Brain microvascular endothelial cell (primary cell): ENCODE measurements at regions not wholly inside any gene's neighbourhood (a gene's known extent, or its start where the extent isn't known, plus 50 kb on each side); places are given as distances from the start of the nearest gene placed in this dataset.

Experiments
- DNase-seq: peaks from one replicate; pipeline ENCODE4 v3.0.0-alpha.2; 2020
- H3K27ac ChIP-seq: fragments of 250-450 bp; sonication (Bioruptor Pico); 2 replicates; pipeline ENCODE4 v1.5.1; 2020; ENCODE audit warnings: mild to moderate bottlenecking, moderate library complexity
- H3K27me3 ChIP-seq: fragments of 250-450 bp; sonication (Bioruptor Pico); replicated peaks from 2 replicates; pipeline ENCODE4 v1.5.1; 2020; ENCODE audit warnings: mild to moderate bottlenecking
- H3K36me3 ChIP-seq: fragments of 250-450 bp; sonication (Bioruptor Pico); replicated peaks from 2 replicates; pipeline ENCODE4 v1.5.1; 2020; ENCODE audit warnings: mild to moderate bottlenecking
- H3K4me3 ChIP-seq: 2 replicates; pipeline ENCODE4 v1.5.1; 2011; ENCODE audit warnings: low read depth, mild to moderate bottlenecking, control low read depth, low read length, moderate library complexity
- in situ Hi-C: cut with HindIII; loops from 2 replicates; pipeline ENCODE4 v1.10.0; 2017; ENCODE audit warnings: low sequenced_read_pairs, low pct_ligation_motif_present
- TF ChIP-seq, protein P1 (sequence below): IDR thresholded peaks from 2 replicates; pipeline ENCODE4 v1.5.1; 2011; ENCODE audit warnings: low read depth, mild to moderate bottlenecking, moderate library complexity, low read length, control low read depth, inconsistent platforms; ENCODE audit errors: missing control alignments

DNA sequence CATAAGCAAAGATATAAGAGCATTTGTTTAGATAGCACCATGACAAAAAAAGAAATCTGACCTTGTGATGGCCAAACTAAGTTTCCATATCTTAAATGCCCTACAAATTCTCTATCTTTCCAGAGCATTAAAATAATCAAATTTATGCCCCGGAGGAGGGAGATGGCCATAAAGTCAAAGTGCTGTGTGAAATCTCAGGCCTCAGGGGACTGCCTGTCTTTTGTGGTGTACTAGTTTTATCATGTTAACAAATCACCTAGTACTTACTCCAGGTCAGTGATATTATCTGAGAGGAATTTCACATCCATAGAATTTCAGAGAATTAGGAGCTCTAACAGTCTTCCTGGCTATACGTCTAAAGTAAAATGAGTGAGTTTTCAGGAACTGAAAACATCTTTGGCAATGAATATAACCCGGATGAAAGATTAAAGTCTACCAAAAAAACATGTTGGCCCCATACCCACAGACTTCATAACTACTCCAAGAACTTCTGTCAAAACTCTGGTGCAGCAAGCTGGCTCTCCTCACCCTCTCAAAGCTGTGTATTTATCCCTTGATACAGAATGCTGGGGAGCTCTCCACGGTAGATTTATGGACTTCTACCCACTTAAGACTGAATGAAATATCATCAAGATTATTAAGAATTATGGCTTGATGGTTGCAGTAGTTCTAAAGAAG, 682.8 kb downstream of the SORCS1 start:
- no peak for DNase-seq
- no peak overlapping the region for H3K4me3 ChIP-seq
- in situ Hi-C loops: no loop called here
- H3K27me3 ChIP-seq: no peaks in the 10 kb centered on the region
- H3K36me3 ChIP-seq: no peaks in the 10 kb centered on the region
- TF ChIP-seq, protein P1, sequence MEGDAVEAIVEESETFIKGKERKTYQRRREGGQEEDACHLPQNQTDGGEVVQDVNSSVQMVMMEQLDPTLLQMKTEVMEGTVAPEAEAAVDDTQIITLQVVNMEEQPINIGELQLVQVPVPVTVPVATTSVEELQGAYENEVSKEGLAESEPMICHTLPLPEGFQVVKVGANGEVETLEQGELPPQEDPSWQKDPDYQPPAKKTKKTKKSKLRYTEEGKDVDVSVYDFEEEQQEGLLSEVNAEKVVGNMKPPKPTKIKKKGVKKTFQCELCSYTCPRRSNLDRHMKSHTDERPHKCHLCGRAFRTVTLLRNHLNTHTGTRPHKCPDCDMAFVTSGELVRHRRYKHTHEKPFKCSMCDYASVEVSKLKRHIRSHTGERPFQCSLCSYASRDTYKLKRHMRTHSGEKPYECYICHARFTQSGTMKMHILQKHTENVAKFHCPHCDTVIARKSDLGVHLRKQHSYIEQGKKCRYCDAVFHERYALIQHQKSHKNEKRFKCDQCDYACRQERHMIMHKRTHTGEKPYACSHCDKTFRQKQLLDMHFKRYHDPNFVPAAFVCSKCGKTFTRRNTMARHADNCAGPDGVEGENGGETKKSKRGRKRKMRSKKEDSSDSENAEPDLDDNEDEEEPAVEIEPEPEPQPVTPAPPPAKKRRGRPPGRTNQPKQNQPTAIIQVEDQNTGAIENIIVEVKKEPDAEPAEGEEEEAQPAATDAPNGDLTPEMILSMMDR: no peak
- no peak overlapping the region for H3K27ac ChIP-seq

DNA sequence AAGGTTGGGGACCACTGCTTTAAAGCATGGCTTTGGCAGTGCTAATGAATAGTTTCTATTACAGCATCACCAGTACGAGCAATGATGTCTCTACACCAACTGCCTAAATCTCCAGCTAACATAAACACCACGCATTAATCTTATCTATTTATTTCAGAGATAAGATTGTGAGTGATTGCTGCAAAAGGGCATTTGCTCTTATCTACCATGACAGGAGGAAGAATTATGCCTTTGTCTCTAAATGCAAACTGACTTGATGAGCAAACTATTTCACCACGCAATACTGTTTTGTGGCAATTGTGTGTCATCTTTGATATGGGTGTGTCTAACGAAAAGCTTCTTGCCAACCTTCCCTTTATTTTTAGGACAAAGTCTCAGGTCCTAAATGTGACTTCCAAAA, 684.9 kb downstream of the SORCS1 start:
- H3K4me3 ChIP-seq: no peak overlapping the region
- H3K36me3 ChIP-seq: no peaks in the 10 kb centered on the region
- TF ChIP-seq, protein P1: no peak
- in situ Hi-C loops: no loop called here
- H3K27ac ChIP-seq: no peak overlapping the region
- DNase-seq: peak; percentile 2
- H3K27me3 ChIP-seq: no peaks in the 10 kb centered on the region

DNA sequence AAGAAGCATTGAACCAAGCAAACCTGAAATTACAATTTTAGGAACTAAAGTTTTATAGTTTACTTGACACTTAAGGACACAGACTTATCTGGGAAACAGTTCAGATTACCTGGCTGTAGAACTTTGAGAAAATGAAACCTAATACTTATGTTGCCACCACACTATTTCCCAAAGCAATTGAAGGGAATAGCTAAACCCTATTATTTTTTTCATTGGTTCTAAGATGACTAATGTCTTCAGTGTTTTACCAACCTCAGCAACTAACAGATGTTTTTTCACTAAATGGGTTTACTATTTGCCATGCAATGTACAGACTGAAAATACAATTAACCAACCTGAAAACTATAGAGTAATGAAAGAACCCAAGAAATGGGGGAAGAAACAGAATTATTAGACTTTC, 689.6 kb downstream of the SORCS1 start:
- TF ChIP-seq, protein P1: no peak

DNA sequence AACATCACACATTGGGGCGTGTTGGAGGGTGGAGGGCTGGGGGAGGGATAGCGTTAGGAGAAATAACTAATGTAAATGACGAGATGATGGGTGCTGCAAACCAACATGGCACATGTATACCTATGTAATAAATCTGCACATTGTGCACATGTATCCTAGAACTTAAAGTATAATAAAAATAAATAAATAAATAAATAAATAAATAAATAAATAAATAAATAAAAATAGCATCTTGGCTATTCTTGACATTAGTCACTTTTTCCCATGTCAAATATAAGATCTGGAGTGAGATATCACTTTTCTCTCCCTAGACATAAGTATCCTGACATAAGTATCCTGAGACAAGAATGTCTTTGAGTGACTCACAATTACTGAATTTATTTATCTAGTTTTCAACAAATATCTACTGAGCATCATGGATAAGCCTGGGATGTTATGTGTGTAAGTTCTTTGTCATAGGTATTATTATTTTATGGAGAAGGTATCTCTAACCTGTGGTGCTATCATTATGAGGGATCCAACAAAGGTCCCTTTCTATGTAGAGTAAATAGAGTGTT, 691.3 kb downstream of the SORCS1 start:
- Histone ChIP-seq H3K27ac (no peak overlapping the region), H3K4me3 (no peak overlapping the region), H3K27me3 (no peaks in the 10 kb centered on the region), H3K36me3 (no peaks in the 10 kb centered on the region)
- DNase-seq: no peak
- in situ Hi-C loops: no loop called here
- TF ChIP-seq, protein P1: no peak

More for the DNA sequence above, 689.6 kb downstream of the SORCS1 start:
- no peak for DNase-seq
- Histone ChIP-seq H3K36me3 (no peaks in the 10 kb centered on the region), H3K27me3 (no peaks in the 10 kb centered on the region), H3K4me3 (no peak overlapping the region), H3K27ac (no peak overlapping the region)
- in situ Hi-C loops: no loop called here

DNA sequence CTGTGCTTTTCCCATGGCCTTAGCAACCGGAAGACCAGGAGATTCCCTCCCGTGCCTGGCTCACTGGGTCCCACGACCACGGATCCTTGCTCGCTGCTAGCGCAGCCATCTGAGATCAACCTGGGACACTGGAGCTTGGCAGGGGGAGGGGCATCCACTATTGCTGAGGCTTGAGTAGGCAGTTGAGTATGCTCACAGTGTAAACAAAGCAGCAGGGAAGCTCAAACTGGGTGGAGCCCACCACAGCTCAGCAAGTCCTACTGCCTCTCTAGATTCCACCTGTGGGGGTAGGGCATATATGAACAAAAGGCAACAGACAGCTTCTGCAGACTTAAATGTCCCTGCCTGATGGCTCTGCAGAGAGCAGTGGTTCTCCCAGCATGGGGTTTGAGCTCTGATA, 697.0 kb downstream of the SORCS1 start:
- TF ChIP-seq, protein P1: no peak
- H3K27me3 ChIP-seq: no peaks in the 10 kb centered on the region
- DNase-seq: no peak
- in situ Hi-C loops: no loop called here
- H3K36me3 ChIP-seq: no peaks in the 10 kb centered on the region
- no peak overlapping the region for H3K4me3 ChIP-seq
- H3K27ac ChIP-seq: no peak overlapping the region

DNA sequence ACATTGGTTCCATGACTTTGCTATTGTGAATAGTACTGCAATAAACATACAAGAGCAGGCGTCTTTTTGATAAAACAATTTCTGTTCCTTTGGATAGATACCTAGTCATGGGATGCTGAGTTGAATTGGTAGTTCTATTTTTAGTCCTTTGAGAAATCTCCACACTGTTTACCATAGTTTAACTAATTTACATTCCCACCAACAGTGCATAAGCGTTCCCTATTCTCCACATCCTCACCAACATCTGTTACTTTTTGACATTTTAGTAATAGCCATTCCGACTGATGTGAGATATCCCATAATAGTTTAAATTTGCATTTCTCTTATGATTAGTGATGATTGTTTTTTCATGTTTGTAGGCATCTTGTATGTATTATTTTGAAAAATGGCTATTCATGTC, 707.0 kb downstream of the SORCS1 start:
- no peak overlapping the region for H3K4me3 ChIP-seq
- no peak overlapping the region for H3K27ac ChIP-seq
- in situ Hi-C loops: no loop called here
- H3K27me3 ChIP-seq: no peaks in the 10 kb centered on the region
- no peak for DNase-seq
- H3K36me3 ChIP-seq: no peaks in the 10 kb centered on the region
- TF ChIP-seq, protein P1: no peak
